K562 (cell line): ENCODE measurements at regions not wholly inside any gene's neighbourhood (a gene's known extent, or its start where the extent isn't known, plus 50 kb on each side); places are given as distances from the start of the nearest gene placed in this dataset.

Source experiments
- ATAC-seq: fragments of 200-7000 bp; cut with Tn5 transposase; 3 replicates; pipeline ENCODE4 v1.9.1; 2020; ENCODE audit warnings: moderate library complexity
- BruUV-seq: library from RNA; stranded (reverse); fragments of 400-500 nt; replicated peaks from 2 replicates; lab custom pipeline; 2021; lab: Mats Ljungman, UMichigan
- CTCF ChIA-PET: fragments of 300-600 bp; formaldehyde crosslinking; extraction: SDS; loops from one replicate; lab custom pipeline; 2021; ENCODE audit warnings: low intra/inter-chr PET ratio; lab: Yijun Ruan, JAX
- POLR2A ChIA-PET: fragments of 300-600, 350-650 bp; sonication (Branson Sonifier 250); formaldehyde crosslinking; extraction: SDS; loops from one replicate; lab custom pipeline; 2021; ENCODE audit warnings: antibody characterized with exemption, inconsistent platforms; lab: Yijun Ruan, JAX
- DNase-seq, 4 experiments: peaks; one replicate each; pipeline versions ENCODE4 v3.0.0 to v3.0.0-alpha.2; 2011 to 2018; ENCODE audit warnings: low spot score in 3 of 4, mixed read lengths in 3 of 4; ENCODE audit errors: extremely low read depth in 1 of 4
- FAIRE-seq: peaks from 2 replicates; lab custom pipeline; 2011; peaks lifted over from hg19 to GRCh38; lab: Jason Lieb, UNC
- H2AFZ ChIP-seq: 2 replicates; pipeline ENCODE4 v1.6.0; 2011; ENCODE audit warnings: low read depth, low read length, control low read depth, inconsistent platforms
- H3K27ac ChIP-seq: fragments of 200-600 bp; 3 replicates; pipeline ENCODE4 v1.8.0; 2011; ENCODE audit warnings: low read depth, mild to moderate bottlenecking, control low read depth, inconsistent platforms, low read length, moderate library complexity, mixed read lengths; ENCODE audit errors: extremely low read depth
- H3K27me3 ChIP-seq, 2 experiments: fragments of 300-600 bp in 1 of 2; 2 replicates in 1 of 2; 3 replicates in 1 of 2; pipeline versions ENCODE4 v1.6.0 to v1.8.0; 2011; ENCODE audit warnings: inconsistent platforms in 2 of 2, low read length in 2 of 2, mild to moderate bottlenecking in 1 of 2, mixed read lengths in 1 of 2, moderate library complexity in 1 of 2; ENCODE audit not compliant: control insufficient read depth in 2 of 2, insufficient read depth in 2 of 2
- H3K36me3 ChIP-seq: fragments of 300-600 bp; 3 replicates; pipeline ENCODE4 v1.8.0; 2011; ENCODE audit warnings: mild to moderate bottlenecking, low read length, inconsistent platforms; ENCODE audit not compliant: control insufficient read depth, insufficient read depth
- H3K4me1 ChIP-seq, 2 experiments: fragments of 200-600 bp in 1 of 2; replicated peaks in 1 of 2; 2 replicates in 1 of 2; 3 replicates in 1 of 2; pipeline versions ENCODE4 v1.5.1 to v1.8.0; 2011; ENCODE audit warnings: inconsistent platforms in 2 of 2, low read length in 2 of 2, mild to moderate bottlenecking in 1 of 2, mixed read lengths in 1 of 2, moderate library complexity in 1 of 2; ENCODE audit not compliant: control insufficient read depth in 2 of 2, insufficient read depth in 2 of 2
- H3K4me2 ChIP-seq: 2 replicates; pipeline ENCODE4 v1.6.1; 2011; ENCODE audit warnings: low read length, control low read depth, inconsistent platforms, mixed read lengths; ENCODE audit not compliant: insufficient read depth
- H3K4me3 ChIP-seq: fragments of 200-600 bp; sonication (generic), shearing (Covaris generic); 2 replicates; pipeline ENCODE4 v1.5.1; 2016; ENCODE audit warnings: control low read depth, inconsistent platforms
- H3K79me2 ChIP-seq: fragments of 200-600 bp; 3 replicates; pipeline ENCODE4 v1.8.0; 2011; ENCODE audit warnings: low read length, inconsistent platforms; ENCODE audit not compliant: control insufficient read depth, insufficient read depth
- H3K9ac ChIP-seq, 2 experiments: 2 replicates each; pipeline versions ENCODE4 v1.6.0 to v1.6.1; 2011; ENCODE audit warnings: low read depth in 2 of 2, low read length in 2 of 2, control low read depth in 1 of 2, inconsistent platforms in 1 of 2, mild to moderate bottlenecking in 1 of 2, mixed read lengths in 1 of 2; ENCODE audit not compliant: insufficient read depth in 1 of 2
- H3K9me1 ChIP-seq: one replicate; pipeline ENCODE4 v1.6.0; 2011; ENCODE audit warnings: inconsistent platforms, mild to moderate bottlenecking, low read length, moderate library complexity; ENCODE audit not compliant: control insufficient read depth, insufficient read depth
- H3K9me3 ChIP-seq: replicated peaks from 2 replicates; pipeline ENCODE4 v1.5.1; 2011; ENCODE audit warnings: low read depth, low read length, inconsistent platforms; ENCODE audit not compliant: control insufficient read depth, insufficient read depth
- H4K20me1 ChIP-seq: replicated peaks from 2 replicates; pipeline ENCODE4 v1.6.1; 2011; ENCODE audit warnings: low read length, inconsistent platforms, mixed read lengths; ENCODE audit not compliant: control insufficient read depth, insufficient read depth
- ATF1 ChIP-seq, 2 experiments: fragments of 450-650 bp in 1 of 2; IDR thresholded peaks; 2 replicates each; pipeline ENCODE4 v1.6.1; 2016; ENCODE audit warnings: missing compliant biosample characterization in 1 of 2, missing genetic modification characterization in 1 of 2
- ATF7 ChIP-seq: fragments of 450-650 bp; IDR thresholded peaks from 2 replicates; pipeline ENCODE4 v1.7.1; 2014; ENCODE audit warnings: mild to moderate bottlenecking, moderate library complexity
- ETV5 ChIP-seq: sonication (generic); formaldehyde crosslinking; IDR thresholded peaks from 2 replicates; pipeline ENCODE4 v1.4.0; 2020; ENCODE audit warnings: low read depth, mild to moderate bottlenecking, missing genetic modification reagents
- HMGN3 ChIP-seq: IDR thresholded peaks from 2 replicates; pipeline ENCODE4 v1.6.1; 2011; ENCODE audit warnings: borderline replicate concordance, low read depth, mild to moderate bottlenecking, mixed read lengths, low read length; ENCODE audit not compliant: insufficient read length; ENCODE audit errors: extremely low read depth
- PTTG1 ChIP-seq: fragments of 450-650 bp; IDR thresholded peaks from 2 replicates; pipeline ENCODE4 v1.6.1; 2016; ENCODE audit warnings: low read depth, mild to moderate bottlenecking, missing genetic modification characterization, missing compliant biosample characterization
- RAD21 ChIP-seq, 2 experiments: fragments of 250-450 bp in 1 of 2; fragments of 450-650 bp in 1 of 2; sonication (Bioruptor Pico) in 1 of 2; formaldehyde crosslinking in 1 of 2; IDR thresholded peaks in 1 of 2; conservative IDR thresholded peaks in 1 of 2; 2 replicates each; pipeline versions ENCODE4 v1.4.0 to v1.8.0; 2020 to 2022; ENCODE audit warnings: mild to moderate bottlenecking in 2 of 2, moderate library complexity in 1 of 2
- XRCC4 ChIP-seq: IDR thresholded peaks from one replicate; pipeline ENCODE4 v1.6.1; 2011; ENCODE audit not compliant: insufficient read depth, insufficient read length; ENCODE audit errors: extremely low read depth
- WGBS: fragments of 100-300 bp; shearing (Covaris generic); methylation state at CpG from one replicate; pipeline ENCODE4 v1.1.6; 2016; ENCODE audit warnings: low coverage, mixed read lengths; ENCODE audit not compliant: insufficient coverage; ENCODE audit errors: missing lambda C conversion rate; 5-methylcytosine and 5-hydroxymethylcytosine counted together
- in situ Hi-C: fragments of 300-500 bp; cut with MboI; formaldehyde crosslinking; loops from 4 replicates; pipeline ENCODE4 v1.15.0; 2018; ENCODE audit warnings: inconsistent platforms, mixed read lengths
- intact Hi-C: fragments of 100-400 bp; cut with micrococcal nuclease; formaldehyde crosslinking; loops from 2 replicates; pipeline ENCODE4 v1.14.2; 2022
- TF ChIP-seq, protein P1 (sequence below), 2 experiments: fragments of 450-650 bp in 1 of 2; sonication (generic) in 1 of 2; formaldehyde crosslinking in 1 of 2; IDR thresholded peaks in 1 of 2; conservative IDR thresholded peaks in 1 of 2; 2 replicates each; pipeline versions ENCODE4 v1.6.1 to v1.8.1; 2016 to 2023; ENCODE audit warnings: mild to moderate bottlenecking in 2 of 2, moderate library complexity in 2 of 2, inconsistent platforms in 1 of 2, missing genetic modification reagents in 1 of 2

DNA sequence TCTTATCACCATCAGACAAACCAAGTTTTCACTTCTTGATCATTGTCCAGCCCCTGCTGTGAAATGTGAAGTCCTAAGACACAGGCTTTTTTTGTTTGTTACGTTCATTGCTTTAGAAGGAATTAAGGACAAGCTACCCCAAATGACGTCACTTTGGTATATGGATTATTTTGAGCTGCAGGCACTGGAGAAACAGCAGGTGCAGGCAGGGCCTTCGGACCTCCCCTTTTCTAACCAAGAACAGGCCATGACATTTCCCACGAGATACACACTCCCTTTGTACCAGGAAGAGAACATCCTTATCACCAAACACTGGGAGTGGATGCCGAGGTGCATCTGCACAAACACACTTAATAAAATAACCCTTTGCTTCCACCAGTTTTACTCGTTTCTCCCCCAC lies 418.0 kb upstream of the SULF2 start:
- H3K36me3 ChIP-seq, result no peaks in the 10 kb centered on the region
- POLR2A ChIA-PET, result interaction anchor here (0.6 kb wide), 1 partner anchor 10 kb away, joined by 3 read pairs; no protein-coding TSS in a partner anchor
- 3% methylated on average over 6 of the region's 6 CpGs for WGBS

More for the DNA sequence above, 418.0 kb upstream of the SULF2 start:
- ATAC-seq (no peak), DNase-seq (no peak), FAIRE-seq (no peak)
- TF ChIP-seq RAD21 (CRISPR knock-in tag; conservative IDR thresholded peaks at IDR 0.05 in 1 of 2, IDR thresholded peaks at IDR 0.05 in 1 of 2) (no peak), ETV5 (CRISPR knock-in tag) (no peak), ATF7 (peak; percentile 58), XRCC4 (no peak), PTTG1 (tag) (no peak), ATF1 (CRISPR knock-in tag; IDR thresholded peaks at IDR 0.05) (no peak), ATF1 (tag; IDR thresholded peaks at IDR 0.05) (0 out of 2 replicates have a peak, but pooled peaks have one; percentile 21), HMGN3 (no peak)
- TF ChIP-seq, protein P1, sequence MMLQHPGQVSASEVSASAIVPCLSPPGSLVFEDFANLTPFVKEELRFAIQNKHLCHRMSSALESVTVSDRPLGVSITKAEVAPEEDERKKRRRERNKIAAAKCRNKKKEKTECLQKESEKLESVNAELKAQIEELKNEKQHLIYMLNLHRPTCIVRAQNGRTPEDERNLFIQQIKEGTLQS (IDR thresholded peaks at IDR 0.05), result peak; percentile 50
- TF ChIP-seq, protein P1 (CRISPR knock-in tag; conservative IDR thresholded peaks at IDR 0.05), result no peak
- Histone ChIP-seq H3K9me1 (no peaks in the 10 kb centered on the region), H2AFZ (no peak overlapping the region), H3K27ac (no peak overlapping the region), H3K9ac (no peak overlapping the region), H3K79me2 (no peaks in the 10 kb centered on the region), H3K4me2 (no peak overlapping the region), H4K20me1 (no peaks in the 10 kb centered on the region; the same call in 1 of the 2 replicates), H3K9me3 (no peaks in the 10 kb centered on the region), H3K4me3 (no peak overlapping the region), H3K27me3 (peaks cover 6 to 35% of the 10 kb centered on the region in 2 experiments; a peak in 2 of 5 replicates), H3K4me1 (no peaks in the 10 kb centered on the region)
- in situ Hi-C loops (no loop called here), intact Hi-C loops (no loop called here)
- CTCF ChIA-PET, result no interaction called here
- no TSS peak for BruUV-seq
